SK-N-MC (cell line): ENCODE measurements at regions not wholly inside any gene's neighbourhood (a gene's known extent, or its start where the extent isn't known, plus 50 kb on each side); places are given as distances from the start of the nearest gene placed in this dataset.

ENCODE experiments used
- EZH2 ChIP-seq: fragments of 200-600 bp; sonication (generic); IDR thresholded peaks from one replicate; pipeline ENCODE4 v1.6.1; 2017; ENCODE audit warnings: antibody characterized with exemption
- FOXP2 ChIP-seq: optimal IDR thresholded peaks from 2 replicates; pipeline ENCODE3; 2011; ENCODE audit warnings: mild to moderate bottlenecking, moderate library complexity; ENCODE audit not compliant: insufficient read depth; ENCODE audit errors: extremely low read length, control extremely low read depth
- POLR2AphosphoS5 ChIP-seq: IDR thresholded peaks from 2 replicates; pipeline ENCODE4 v1.6.1; 2012; ENCODE audit warnings: mild to moderate bottlenecking, low read depth, low read length, borderline replicate concordance

DNA sequence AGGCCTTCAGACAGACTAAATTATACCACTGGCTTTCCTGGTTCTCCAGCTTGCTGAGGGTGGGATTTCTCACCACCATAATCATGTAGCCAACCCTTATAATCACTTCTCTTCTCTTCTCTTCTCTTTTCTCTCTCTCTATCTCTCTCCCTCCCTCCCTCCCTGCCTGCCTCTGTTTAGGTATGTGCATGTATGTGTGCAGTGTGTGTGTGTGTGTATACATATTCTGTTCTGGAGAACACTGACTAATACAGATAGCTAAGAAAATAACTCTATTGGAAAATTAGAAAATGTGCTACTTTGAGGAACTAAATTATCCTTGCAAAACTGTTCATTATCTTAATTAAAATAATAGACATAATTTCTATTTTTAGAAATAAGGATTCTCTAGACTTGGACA lies 118.6 kb upstream of the GADL1 start:
- TF ChIP-seq FOXP2 (no peak), EZH2 (no peak), POLR2AphosphoS5 (no peak)
